Ishikawa (cell line): ENCODE measurements at regions not wholly inside any gene's neighbourhood (a gene's known extent, or its start where the extent isn't known, plus 50 kb on each side); places are given as distances from the start of the nearest gene placed in this dataset.

Experiments
- CEBPB ChIP-seq: IDR thresholded peaks from 2 replicates; pipeline ENCODE4 v1.6.1; 2012
- CREB1 ChIP-seq: IDR thresholded peaks from 2 replicates; pipeline ENCODE4 v1.6.1; 2012; ENCODE audit warnings: low read depth
- EGR1 ChIP-seq: IDR thresholded peaks from 2 replicates; pipeline ENCODE4 v1.6.1; 2012
- EP300 ChIP-seq: IDR thresholded peaks from 2 replicates; pipeline ENCODE4 v1.6.1; 2012; ENCODE audit warnings: borderline replicate concordance
- FOXM1 ChIP-seq: IDR thresholded peaks from 2 replicates; pipeline ENCODE4 v1.6.1; 2012; ENCODE audit warnings: low read depth, borderline replicate concordance
- NFIC ChIP-seq: IDR thresholded peaks from 2 replicates; pipeline ENCODE4 v1.6.1; 2012
- RAD21 ChIP-seq: IDR thresholded peaks from 2 replicates; pipeline ENCODE4 v1.6.1; 2012; ENCODE audit warnings: low read depth
- TAF1 ChIP-seq: IDR thresholded peaks from 2 replicates; pipeline ENCODE4 v1.6.1; 2012; ENCODE audit warnings: low read depth, mild to moderate bottlenecking
- TCF12 ChIP-seq: IDR thresholded peaks from 2 replicates; pipeline ENCODE4 v1.6.1; 2012; ENCODE audit warnings: low read depth
- TEAD4 ChIP-seq: IDR thresholded peaks from 2 replicates; pipeline ENCODE4 v1.6.1; 2012
- YY1 ChIP-seq: IDR thresholded peaks from 2 replicates; pipeline ENCODE4 v1.6.1; 2012; ENCODE audit warnings: low read depth
- ZBTB7A ChIP-seq: IDR thresholded peaks from 2 replicates; pipeline ENCODE4 v1.6.1; 2012; ENCODE audit warnings: low read depth
- TF ChIP-seq, protein P1 (sequence below): IDR thresholded peaks from 2 replicates; pipeline ENCODE4 v1.6.1; 2012
- TF ChIP-seq, protein P2 (sequence below): IDR thresholded peaks from 2 replicates; pipeline ENCODE4 v1.6.1; 2012
- TF ChIP-seq, protein P3 (sequence below): IDR thresholded peaks from 2 replicates; pipeline ENCODE4 v1.6.1; 2012; ENCODE audit warnings: low read depth, mild to moderate bottlenecking

DNA sequence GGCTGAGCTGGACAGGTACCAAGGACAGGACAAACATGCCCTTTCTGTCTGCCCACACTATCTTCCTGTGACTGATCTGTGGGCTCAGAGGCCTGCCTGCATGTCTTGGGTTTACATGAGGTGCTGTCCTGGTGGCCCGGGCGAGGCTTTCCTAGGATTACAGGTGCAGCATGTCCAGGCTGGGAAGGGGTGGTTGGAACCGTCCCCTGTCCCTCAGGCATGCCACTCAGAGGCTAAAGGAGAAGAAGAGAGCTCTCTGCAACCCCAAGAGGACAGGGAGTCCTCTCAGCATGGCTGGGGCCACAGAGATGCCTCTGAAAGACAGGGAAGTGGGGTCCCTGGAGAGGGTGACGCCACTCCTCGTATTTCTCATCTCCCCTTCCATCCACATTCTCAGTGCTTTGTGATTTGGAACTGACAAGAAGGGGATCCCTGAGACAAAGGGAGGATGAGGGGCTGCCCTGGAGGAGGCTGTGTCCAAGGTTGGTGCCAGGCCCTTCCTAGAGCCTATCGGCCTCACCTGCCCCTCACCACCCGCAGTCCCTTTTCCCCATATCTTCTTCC, 64.6 kb upstream of the LMO1 start:
- TF ChIP-seq, protein P1, sequence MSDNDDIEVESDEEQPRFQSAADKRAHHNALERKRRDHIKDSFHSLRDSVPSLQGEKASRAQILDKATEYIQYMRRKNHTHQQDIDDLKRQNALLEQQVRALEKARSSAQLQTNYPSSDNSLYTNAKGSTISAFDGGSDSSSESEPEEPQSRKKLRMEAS = no peak

DNA sequence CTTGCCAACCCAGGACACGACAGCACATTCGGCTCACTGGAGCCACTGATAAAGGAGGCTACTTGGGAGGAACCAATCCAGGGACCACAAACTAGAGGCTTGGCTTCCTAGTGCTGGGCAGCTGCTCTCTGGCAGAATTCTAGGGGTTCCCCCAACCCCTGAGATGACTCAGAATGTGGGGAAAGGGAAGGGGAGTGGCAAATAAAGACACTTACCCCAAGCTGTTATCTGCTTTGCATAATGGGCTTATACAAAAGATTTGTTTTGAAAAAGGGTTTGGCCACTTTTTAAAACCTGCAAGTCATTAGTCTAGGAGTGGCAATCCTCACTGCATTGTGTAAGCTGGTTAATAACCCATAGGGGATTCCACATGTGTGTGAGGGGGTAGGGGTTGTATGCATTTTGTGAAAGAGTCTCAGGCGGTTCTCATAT, 64.1 kb upstream of the LMO1 start:
- TF ChIP-seq EP300 = no peak
- no peak for TF ChIP-seq CREB1
- TF ChIP-seq YY1 = no peak
- TF ChIP-seq, protein P1 = no peak
- no peak for TF ChIP-seq CEBPB
- no peak for TF ChIP-seq TAF1
- no peak for TF ChIP-seq NFIC

DNA sequence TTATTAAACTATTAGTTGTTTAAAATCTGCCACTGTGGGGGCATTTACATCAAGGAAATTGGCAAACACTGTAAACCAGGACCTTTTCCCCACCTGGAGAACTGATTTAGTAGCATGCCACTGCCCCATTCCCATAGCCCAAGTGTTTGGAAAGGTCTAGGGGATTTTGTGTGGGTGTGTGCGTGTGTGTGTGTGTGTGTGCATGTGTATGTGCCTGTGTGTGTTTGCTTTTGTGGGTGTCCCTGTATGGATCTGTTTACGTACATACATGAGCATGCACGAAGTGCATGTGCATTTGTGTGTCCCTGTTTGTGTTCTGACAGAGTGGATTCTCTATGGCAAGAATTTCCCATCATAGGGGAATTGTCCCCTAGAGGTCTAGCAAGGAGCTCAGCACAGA, 62.7 kb upstream of the LMO1 start:
- TF ChIP-seq EP300 (no peak), TEAD4 (no peak), CREB1 (no peak), TCF12 (no peak), NFIC (no peak), EGR1 (no peak), FOXM1 (no peak), TAF1 (no peak), YY1 (no peak), RAD21 (no peak)
- TF ChIP-seq, protein P2, sequence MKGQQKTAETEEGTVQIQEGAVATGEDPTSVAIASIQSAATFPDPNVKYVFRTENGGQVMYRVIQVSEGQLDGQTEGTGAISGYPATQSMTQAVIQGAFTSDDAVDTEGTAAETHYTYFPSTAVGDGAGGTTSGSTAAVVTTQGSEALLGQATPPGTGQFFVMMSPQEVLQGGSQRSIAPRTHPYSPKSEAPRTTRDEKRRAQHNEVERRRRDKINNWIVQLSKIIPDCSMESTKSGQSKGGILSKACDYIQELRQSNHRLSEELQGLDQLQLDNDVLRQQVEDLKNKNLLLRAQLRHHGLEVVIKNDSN = no peak
- TF ChIP-seq, protein P1 = no peak
- TF ChIP-seq, protein P3, sequence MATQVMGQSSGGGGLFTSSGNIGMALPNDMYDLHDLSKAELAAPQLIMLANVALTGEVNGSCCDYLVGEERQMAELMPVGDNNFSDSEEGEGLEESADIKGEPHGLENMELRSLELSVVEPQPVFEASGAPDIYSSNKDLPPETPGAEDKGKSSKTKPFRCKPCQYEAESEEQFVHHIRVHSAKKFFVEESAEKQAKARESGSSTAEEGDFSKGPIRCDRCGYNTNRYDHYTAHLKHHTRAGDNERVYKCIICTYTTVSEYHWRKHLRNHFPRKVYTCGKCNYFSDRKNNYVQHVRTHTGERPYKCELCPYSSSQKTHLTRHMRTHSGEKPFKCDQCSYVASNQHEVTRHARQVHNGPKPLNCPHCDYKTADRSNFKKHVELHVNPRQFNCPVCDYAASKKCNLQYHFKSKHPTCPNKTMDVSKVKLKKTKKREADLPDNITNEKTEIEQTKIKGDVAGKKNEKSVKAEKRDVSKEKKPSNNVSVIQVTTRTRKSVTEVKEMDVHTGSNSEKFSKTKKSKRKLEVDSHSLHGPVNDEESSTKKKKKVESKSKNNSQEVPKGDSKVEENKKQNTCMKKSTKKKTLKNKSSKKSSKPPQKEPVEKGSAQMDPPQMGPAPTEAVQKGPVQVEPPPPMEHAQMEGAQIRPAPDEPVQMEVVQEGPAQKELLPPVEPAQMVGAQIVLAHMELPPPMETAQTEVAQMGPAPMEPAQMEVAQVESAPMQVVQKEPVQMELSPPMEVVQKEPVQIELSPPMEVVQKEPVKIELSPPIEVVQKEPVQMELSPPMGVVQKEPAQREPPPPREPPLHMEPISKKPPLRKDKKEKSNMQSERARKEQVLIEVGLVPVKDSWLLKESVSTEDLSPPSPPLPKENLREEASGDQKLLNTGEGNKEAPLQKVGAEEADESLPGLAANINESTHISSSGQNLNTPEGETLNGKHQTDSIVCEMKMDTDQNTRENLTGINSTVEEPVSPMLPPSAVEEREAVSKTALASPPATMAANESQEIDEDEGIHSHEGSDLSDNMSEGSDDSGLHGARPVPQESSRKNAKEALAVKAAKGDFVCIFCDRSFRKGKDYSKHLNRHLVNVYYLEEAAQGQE = no peak

DNA sequence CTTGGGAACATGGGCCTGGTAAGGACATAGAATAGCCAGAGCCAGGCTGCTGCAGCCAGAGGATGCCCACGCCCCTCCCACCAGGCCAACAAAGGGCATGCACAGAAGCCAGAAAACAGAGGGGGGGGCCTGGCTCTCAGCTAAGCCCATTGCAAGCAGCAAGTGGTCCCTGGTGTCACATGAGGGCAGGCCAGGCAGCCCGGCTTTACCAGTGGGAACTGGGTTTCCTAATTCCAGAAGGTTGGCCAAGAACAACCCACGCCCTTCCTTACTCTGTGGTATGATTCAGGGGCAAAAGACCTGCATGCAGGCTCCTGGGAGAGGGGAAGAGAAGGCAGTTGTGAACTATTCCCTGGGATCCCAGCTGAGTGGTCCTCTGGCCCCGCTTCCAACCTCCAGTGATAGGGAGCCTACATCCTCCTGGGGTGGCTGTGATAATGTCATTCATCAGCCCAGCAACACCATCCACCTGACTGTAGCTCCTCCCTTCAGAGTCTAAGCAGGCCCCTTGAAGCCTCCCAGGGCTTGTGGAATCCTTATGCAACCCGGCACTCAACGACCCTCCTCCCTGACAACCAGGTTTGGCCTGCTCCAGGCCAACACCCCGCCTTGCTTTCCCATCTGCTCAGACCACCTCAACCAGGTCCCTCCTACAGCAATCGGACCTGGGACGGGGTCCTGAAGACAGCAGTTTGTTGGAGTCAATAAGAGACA, 62.1 kb upstream of the LMO1 start:
- TF ChIP-seq CEBPB (no peak), EGR1 (no peak), YY1 (no peak), CREB1 (no peak), RAD21 (no peak), TCF12 (no peak), ZBTB7A (no peak), FOXM1 (no peak)

DNA sequence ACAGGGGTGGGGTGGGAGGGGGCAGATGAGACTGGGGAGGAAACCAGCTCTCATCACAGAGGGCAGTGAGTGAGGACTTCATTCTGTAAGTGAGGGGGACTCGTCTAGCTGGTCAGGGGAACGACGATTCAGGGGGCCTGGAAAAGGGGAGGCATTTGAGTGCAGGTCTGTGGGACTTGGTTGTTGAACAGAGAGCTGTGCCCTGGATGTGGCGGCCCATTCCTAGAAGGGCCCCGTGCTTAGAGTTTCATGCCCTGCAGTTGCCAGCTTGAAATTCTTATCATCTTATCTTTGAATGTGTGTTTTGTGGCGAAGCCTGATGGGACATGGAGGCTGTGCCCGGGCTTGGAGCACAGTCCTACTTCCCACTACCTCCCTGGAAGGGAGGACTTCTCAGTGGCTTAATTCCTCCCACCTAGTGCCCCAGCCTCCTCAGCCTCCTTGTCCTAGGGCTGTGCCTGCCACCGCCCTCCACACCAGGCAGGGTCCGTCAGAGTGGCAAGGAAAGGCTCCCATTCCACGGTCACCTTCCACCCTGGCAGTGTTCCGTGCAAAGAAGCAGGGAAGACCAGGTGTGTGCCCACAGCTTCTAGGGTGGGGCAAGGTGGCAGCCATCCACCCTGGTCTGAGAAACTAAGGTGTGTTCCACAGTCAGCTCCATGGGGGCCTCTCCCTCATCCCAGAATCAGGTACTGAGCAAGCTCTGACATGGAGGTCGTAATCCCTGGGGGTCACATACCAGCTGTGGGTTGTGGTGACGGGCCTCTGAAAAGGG, 59.7 kb upstream of the LMO1 start:
- TF ChIP-seq FOXM1 = no peak
- no peak for TF ChIP-seq TEAD4
- no peak for TF ChIP-seq TCF12
- TF ChIP-seq NFIC = no peak
- no peak for TF ChIP-seq CREB1
- TF ChIP-seq, protein P2 = no peak
- TF ChIP-seq EP300 = no peak
- no peak for TF ChIP-seq RAD21

DNA sequence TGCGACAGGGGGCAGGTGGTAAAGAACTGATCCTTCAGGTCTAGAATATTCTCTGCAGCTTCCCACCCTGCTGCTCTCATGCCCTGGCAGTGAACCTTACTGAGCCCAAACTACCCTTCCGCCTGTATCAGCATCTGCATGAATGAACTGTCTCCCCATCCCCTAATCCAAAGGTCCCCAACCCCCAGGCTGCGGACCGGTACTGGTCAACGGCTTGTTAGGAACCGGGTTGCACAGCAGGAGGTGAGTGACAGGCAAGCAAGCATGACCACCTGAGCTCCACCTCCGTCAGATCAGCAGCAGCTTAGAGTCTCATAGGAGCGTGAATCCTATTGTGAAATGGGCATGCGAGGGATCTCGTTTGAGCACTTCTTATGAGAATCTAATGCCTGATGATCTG, 58.2 kb upstream of the LMO1 start:
- TF ChIP-seq TAF1 (no peak), EGR1 (no peak), CEBPB (no peak), TCF12 (no peak)
- TF ChIP-seq, protein P3 = no peak
- TF ChIP-seq, protein P1 = no peak
